ENCODE measurements at regions not wholly inside any gene's neighbourhood (a gene's known extent, or its start where the extent isn't known, plus 50 kb on each side); places are given as distances from the start of the nearest gene placed in this dataset.

DNA sequence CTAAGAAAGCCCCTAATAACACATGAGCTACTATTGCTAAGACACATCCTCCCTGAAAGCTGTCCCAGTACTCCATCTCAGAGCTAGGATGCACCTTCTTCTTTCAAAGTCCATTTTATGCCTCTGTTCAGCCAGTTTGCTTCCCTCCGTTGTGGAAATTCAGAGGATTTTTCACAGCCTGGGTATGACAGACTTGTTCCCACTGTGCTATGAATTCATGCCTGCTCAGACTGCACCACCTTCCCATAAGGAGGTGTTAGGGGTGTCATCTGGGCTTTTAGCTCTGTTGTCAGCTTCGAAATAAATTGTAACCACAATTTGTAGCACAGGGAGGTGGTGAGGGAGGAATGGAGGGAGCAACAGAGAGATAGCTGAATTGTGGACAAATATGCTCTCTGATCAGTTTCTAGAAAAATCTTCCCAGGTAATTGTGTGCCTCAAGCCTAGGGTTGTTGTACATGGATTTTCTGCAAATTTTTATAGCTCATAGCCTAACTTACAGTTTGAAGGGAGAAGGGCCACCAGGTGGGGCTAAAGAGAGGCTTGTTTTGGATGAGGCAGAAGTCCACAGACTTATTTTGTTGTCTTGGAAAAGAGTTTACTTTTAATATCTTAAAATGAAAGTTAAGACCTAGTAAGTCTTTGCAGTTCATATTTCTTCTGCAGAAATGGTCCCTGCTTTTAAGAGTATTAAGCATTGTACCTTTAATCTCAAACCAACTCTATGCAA, 462.0 kb downstream of the PDCD6IP start:
- no peak overlapping the region for H3K4me3 ChIP-seq (ENCODE audit: low read depth, low read length)
- TF ChIP-seq, protein P1, sequence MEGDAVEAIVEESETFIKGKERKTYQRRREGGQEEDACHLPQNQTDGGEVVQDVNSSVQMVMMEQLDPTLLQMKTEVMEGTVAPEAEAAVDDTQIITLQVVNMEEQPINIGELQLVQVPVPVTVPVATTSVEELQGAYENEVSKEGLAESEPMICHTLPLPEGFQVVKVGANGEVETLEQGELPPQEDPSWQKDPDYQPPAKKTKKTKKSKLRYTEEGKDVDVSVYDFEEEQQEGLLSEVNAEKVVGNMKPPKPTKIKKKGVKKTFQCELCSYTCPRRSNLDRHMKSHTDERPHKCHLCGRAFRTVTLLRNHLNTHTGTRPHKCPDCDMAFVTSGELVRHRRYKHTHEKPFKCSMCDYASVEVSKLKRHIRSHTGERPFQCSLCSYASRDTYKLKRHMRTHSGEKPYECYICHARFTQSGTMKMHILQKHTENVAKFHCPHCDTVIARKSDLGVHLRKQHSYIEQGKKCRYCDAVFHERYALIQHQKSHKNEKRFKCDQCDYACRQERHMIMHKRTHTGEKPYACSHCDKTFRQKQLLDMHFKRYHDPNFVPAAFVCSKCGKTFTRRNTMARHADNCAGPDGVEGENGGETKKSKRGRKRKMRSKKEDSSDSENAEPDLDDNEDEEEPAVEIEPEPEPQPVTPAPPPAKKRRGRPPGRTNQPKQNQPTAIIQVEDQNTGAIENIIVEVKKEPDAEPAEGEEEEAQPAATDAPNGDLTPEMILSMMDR (conservative IDR thresholded peaks at IDR 0.05; ENCODE audit: low read depth, low read length) = peak; percentile 84
- peak; percentile 81 for DNase-seq (ENCODE audit: low read depth)

DNA sequence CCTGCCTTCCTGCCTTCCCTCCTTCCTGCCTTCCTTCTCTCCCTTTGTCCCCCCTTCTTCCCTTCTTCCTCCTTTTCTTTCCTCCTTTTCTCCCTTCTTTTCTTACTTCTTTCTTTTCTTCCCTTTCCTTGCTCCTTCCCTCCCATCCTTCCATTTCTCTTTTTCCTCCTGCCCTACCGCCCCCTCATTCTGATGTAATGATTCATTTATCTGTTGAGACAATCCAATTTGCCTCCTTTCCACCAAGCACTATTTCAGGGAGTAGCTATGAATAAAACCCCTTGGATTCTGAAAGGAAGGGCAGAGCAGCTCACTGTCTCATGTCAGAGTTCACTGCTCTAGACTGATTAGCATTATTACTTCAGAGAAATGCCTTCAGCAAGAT, 462.6 kb downstream of the PDCD6IP start:
- TF ChIP-seq, protein P1 (conservative IDR thresholded peaks at IDR 0.05; ENCODE audit: low read depth, low read length) = no peak
- no peak overlapping the region for H3K4me3 ChIP-seq (ENCODE audit: low read depth, low read length)
- no peak for DNase-seq (ENCODE audit: low read depth)

DNA sequence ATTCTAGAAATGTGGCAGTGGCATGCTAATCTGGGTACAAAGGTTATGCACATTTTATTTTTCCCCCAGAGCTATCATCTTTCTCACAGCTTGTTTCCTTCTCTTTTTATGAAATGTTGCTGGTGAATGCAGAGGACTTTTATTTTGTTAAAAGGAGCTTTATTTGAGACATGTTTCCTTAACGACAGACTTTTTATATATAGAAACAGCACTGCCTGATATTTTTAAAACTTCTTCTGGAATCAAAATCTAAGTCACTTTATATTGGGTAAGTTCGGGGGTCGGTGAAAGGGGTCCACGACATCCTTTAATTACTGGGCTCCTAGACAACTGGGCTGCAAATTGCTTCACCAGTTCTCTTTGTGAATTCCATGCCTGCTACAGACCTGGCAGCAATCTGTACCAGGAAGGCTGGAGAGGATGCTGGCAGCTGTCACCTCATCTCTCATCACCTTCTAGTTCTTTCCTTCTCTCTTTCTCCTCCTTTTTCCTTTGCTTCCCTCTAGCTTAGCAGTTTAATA, 464.7 kb downstream of the PDCD6IP start:
- H3K4me3 ChIP-seq (ENCODE audit: low read depth, low read length) = no peak overlapping the region
- no peak for DNase-seq (ENCODE audit: low read depth)
- TF ChIP-seq, protein P1 (conservative IDR thresholded peaks at IDR 0.05; ENCODE audit: low read depth, low read length) = no peak

DNA sequence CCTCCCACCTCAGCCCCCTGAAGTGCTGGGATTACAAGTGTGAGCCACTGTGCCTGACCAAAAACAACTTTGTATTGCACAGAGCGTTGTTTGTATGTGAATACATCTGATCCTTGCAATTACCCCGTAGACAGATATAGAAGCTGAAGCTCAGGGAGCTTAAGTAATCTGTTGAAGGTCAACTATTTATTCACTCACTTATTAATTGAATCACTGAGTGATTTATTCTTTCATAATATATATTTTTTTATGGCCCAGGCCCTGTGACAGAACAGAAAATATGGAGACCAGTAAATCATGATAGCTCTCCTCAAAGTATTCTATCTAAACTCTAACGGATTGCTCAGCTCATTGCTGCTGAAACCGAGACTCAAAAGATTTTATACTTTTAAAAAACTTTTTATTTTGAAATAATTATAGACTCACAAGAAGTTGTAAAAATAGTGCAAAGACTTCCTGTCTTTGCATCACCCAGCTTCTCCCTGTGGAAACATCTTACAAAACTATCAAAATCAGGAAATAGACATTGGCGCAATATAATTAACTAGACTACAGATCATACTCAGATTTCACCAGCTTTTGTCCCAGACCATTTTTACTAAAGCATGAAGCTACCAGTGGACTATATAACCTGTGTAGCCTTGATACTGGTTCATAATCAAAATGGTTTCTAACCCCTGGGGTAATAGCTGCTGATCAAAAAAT, 466.1 kb downstream of the PDCD6IP start:
- no peak overlapping the region for H3K4me3 ChIP-seq (ENCODE audit: low read depth, low read length)
- TF ChIP-seq, protein P1 (conservative IDR thresholded peaks at IDR 0.05; ENCODE audit: low read depth, low read length) = no peak
- no peak for DNase-seq (ENCODE audit: low read depth)

DNA sequence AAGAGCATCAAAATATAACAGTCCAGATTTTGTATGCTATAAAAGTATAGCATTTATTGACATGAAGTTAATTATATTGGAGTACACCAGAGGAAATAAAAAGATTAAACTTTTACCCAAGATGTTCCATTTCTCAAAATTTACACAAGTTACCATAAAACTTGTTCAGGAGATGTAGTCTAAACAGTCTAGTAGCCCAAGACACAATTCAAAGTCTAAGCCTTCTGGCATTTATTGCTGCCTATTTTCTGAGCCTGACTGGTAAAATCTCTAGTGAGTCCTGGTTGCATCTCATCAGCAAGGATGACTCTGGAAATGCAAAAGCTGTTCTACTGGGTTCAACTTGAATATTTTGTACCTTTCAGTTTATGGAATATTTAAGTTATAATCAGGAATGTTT, 468.7 kb downstream of the PDCD6IP start:
- TF ChIP-seq, protein P1 (conservative IDR thresholded peaks at IDR 0.05; ENCODE audit: low read depth, low read length) = no peak
- H3K4me3 ChIP-seq (ENCODE audit: low read depth, low read length) = no peak overlapping the region
- no peak for DNase-seq (ENCODE audit: low read depth)

DNA sequence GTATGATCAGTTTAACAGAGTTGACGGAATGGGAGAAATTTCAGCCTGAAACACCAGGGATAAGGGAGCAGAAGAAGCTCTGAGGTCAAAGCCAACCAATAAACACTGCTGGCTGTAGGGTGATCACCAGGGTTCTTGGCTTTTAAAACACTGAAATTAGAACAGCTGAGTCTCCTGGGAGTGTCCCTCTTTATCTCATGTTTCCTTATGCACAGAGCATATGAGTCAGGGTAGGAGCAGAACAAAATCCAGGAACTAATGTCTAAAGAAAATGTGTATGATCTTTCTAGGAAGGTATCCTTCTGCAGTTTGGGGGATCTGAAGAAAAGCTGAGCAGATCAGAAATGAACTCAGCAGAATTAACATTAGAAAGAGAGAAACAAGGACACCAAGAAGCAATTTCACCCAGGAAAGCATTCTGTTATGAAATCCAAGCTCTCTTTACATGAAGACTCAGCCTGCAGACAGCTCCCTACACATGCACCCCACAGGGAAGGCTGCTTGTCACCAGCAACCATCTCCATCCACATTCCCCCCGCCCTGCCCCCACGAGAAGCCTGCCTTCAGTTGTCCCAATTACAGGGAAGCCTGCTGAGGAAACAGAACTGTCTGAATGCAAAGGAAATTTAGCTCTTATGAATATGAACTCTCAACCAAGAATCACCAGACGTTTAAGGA, 469.7 kb downstream of the PDCD6IP start:
- H3K4me3 ChIP-seq (ENCODE audit: low read depth, low read length) = no peak overlapping the region
- peak; percentile 63 for DNase-seq (ENCODE audit: low read depth)
- TF ChIP-seq, protein P1 (conservative IDR thresholded peaks at IDR 0.05; ENCODE audit: low read depth, low read length) = no peak

Data from choroid plexus epithelial cell (primary cell).